Lower leg skin (tissue), 3 donors: ENCODE measurements at regions not wholly inside any gene's neighbourhood (a gene's known extent, or its start where the extent isn't known, plus 50 kb on each side); places are given as distances from the start of the nearest gene placed in this dataset.

Experiments used
- POLR2A ChIP-seq, 2 donors: fragments of 450-650 bp; IDR thresholded peaks; one replicate each; pipeline ENCODE4 v1.6.1; 2016 to 2017; ENCODE audit warnings: antibody characterized with exemption in 2 of 2, mild to moderate bottlenecking in 1 of 2, moderate library complexity in 1 of 2
- TF ChIP-seq, protein P1 (sequence below), 3 donors: fragments of 450-650 bp; IDR thresholded peaks; one replicate each; pipeline ENCODE4 v1.5.1; 2016; ENCODE audit warnings: antibody characterized with exemption in 3 of 3, mild to moderate bottlenecking in 3 of 3, moderate library complexity in 2 of 3

DNA sequence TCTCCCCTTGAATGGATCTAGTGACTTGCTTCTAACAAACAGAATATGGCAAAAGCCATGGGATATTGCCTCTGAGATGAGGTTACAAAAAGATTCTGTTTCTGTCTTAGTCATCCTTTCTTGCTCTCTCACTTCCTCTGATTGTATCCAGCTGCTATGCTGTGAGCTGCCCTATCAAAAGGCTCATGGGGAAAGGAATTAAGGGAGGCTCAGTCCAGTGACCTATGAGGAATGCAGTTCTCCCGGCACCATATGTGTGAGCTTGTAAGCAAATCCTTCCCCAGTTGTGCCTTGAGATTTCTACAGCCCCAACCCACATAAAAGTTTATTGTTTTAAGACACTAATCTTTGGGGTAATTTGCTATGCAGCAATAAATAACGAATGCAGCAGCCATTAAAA is 183.1 kb downstream of the KLHL28 start:
- TF ChIP-seq, protein P1, sequence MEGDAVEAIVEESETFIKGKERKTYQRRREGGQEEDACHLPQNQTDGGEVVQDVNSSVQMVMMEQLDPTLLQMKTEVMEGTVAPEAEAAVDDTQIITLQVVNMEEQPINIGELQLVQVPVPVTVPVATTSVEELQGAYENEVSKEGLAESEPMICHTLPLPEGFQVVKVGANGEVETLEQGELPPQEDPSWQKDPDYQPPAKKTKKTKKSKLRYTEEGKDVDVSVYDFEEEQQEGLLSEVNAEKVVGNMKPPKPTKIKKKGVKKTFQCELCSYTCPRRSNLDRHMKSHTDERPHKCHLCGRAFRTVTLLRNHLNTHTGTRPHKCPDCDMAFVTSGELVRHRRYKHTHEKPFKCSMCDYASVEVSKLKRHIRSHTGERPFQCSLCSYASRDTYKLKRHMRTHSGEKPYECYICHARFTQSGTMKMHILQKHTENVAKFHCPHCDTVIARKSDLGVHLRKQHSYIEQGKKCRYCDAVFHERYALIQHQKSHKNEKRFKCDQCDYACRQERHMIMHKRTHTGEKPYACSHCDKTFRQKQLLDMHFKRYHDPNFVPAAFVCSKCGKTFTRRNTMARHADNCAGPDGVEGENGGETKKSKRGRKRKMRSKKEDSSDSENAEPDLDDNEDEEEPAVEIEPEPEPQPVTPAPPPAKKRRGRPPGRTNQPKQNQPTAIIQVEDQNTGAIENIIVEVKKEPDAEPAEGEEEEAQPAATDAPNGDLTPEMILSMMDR (IDR thresholded peaks at IDR 0.05) = no peak
- no peak for TF ChIP-seq POLR2A (IDR thresholded peaks at IDR 0.05)
